ENCODE measurements at regions not wholly inside any gene's neighbourhood (a gene's known extent, or its start where the extent isn't known, plus 50 kb on each side); places are given as distances from the start of the nearest gene placed in this dataset.

DNA sequence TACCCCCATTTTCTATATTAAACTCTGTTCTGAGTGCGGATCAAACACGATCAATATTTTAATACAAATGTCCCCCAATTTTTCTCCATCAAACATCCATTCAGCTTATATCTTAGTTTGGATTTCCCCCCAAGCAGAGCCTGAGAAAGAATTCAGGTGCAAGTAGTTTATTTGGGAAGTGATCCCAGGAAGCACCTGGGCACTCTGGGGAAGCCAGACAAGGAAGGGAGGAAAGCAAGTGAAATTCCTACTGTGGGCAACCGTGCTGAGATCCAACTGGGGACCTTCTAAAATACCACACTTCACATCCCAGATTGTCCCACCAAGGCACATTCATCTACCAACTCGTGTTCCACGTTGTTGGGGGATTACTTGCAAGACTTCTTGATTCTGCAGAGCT lies 323.4 kb upstream of the NBEA start:
- TF ChIP-seq POLR2A (IDR thresholded peaks at IDR 0.05; ENCODE audit: low read length): no peak
- no peak for TF ChIP-seq GATA1 (IDR thresholded peaks at IDR 0.05; ENCODE audit: low read depth, low read length)

Data from erythroblast (primary cell).